Neuronal stem cell (in vitro differentiated cells): ENCODE measurements at regions not wholly inside any gene's neighbourhood (a gene's known extent, or its start where the extent isn't known, plus 50 kb on each side); places are given as distances from the start of the nearest gene placed in this dataset.
"Not testable (repeated sequence)": the region's sequence is repeated elsewhere in the genome, so short reads cannot be mapped to it uniquely, and the experiment has no call there.

Experiments
- DNase-seq: peaks from one replicate; pipeline ENCODE4 v3.0.0-alpha.2; 2013; ENCODE audit warnings: low spot score
- H2AFZ ChIP-seq: one replicate; pipeline ENCODE4 v1.6.1; 2013; ENCODE audit warnings: mild to moderate bottlenecking, low read length, inconsistent platforms
- H2AK5ac ChIP-seq: 2 replicates; pipeline ENCODE4 v1.6.1; 2013; ENCODE audit warnings: low read depth, mild to moderate bottlenecking, inconsistent platforms, low read length, moderate library complexity, mixed read lengths
- H2BK120ac ChIP-seq: 2 replicates; pipeline ENCODE4 v1.6.1; 2013; ENCODE audit warnings: low read depth, mild to moderate bottlenecking, inconsistent platforms, low read length, moderate library complexity, mixed read lengths
- H2BK12ac ChIP-seq: one replicate; pipeline ENCODE4 v1.6.1; 2013; ENCODE audit warnings: low read length, inconsistent platforms
- H2BK15ac ChIP-seq: 2 replicates; pipeline ENCODE4 v1.6.1; 2013; ENCODE audit warnings: mild to moderate bottlenecking, low read length, inconsistent platforms, mixed read lengths
- H2BK5ac ChIP-seq: one replicate; pipeline ENCODE4 v1.6.1; 2013; ENCODE audit warnings: inconsistent platforms, mild to moderate bottlenecking, low read length, moderate library complexity
- H3K14ac ChIP-seq: one replicate; pipeline ENCODE4 v1.6.1; 2013; ENCODE audit warnings: low read length, inconsistent platforms
- H3K18ac ChIP-seq: 2 replicates; pipeline ENCODE4 v1.6.1; 2013; ENCODE audit warnings: low read length, inconsistent platforms
- H3K23ac ChIP-seq: 2 replicates; pipeline ENCODE4 v1.6.1; 2013; ENCODE audit warnings: low read depth, mild to moderate bottlenecking, mixed read lengths, low read length, inconsistent platforms; ENCODE audit not compliant: poor library complexity
- H3K27ac ChIP-seq: replicated peaks from 3 replicates; pipeline ENCODE4 v1.5.1; 2013; ENCODE audit warnings: low read length, inconsistent platforms
- H3K27me3 ChIP-seq, 3 experiments: 2 replicates each; pipeline ENCODE4 v1.6.1; 2013; ENCODE audit warnings: low read length in 3 of 3, mild to moderate bottlenecking in 2 of 3, inconsistent platforms in 1 of 3, low read depth in 1 of 3, mixed read lengths in 1 of 3, moderate library complexity in 1 of 3; ENCODE audit not compliant: control insufficient read depth in 3 of 3, insufficient read depth in 3 of 3
- H3K36me3 ChIP-seq, 2 donors: replicated peaks in 1 of 2; 2 replicates each; pipeline ENCODE4 v1.6.1; 2013; ENCODE audit warnings: low read length in 2 of 2; ENCODE audit not compliant: control insufficient read depth in 2 of 2, insufficient read depth in 2 of 2
- H3K4ac ChIP-seq: 2 replicates; pipeline ENCODE4 v1.6.1; 2013; ENCODE audit warnings: inconsistent platforms, mild to moderate bottlenecking, low read length, moderate library complexity
- H3K4me1 ChIP-seq, 2 donors: 1 replicate in 1 of 2; 2 replicates in 1 of 2; pipeline ENCODE4 v1.6.1; 2013; ENCODE audit warnings: low read length in 2 of 2, low read depth in 1 of 2; ENCODE audit not compliant: control insufficient read depth in 2 of 2, insufficient read depth in 1 of 2
- H3K4me2 ChIP-seq: one replicate; pipeline ENCODE4 v1.6.1; 2013; ENCODE audit warnings: mild to moderate bottlenecking, low read length, inconsistent platforms; ENCODE audit not compliant: insufficient read depth, poor library complexity, severe bottlenecking
- H3K4me3 ChIP-seq, 2 donors: 2 replicates each; pipeline ENCODE4 v1.5.1; 2013; ENCODE audit warnings: low read length in 2 of 2, mild to moderate bottlenecking in 2 of 2, inconsistent platforms in 1 of 2, moderate library complexity in 1 of 2
- H3K79me1 ChIP-seq: one replicate; pipeline ENCODE4 v1.6.1; 2013; ENCODE audit warnings: low read depth, mild to moderate bottlenecking, inconsistent platforms, low read length, moderate library complexity
- H3K9ac ChIP-seq: one replicate; pipeline ENCODE4 v1.6.1; 2013; ENCODE audit warnings: mild to moderate bottlenecking, low read depth, low read length, inconsistent platforms; ENCODE audit not compliant: poor library complexity
- H3K9me3 ChIP-seq, 2 donors: replicated peaks in 1 of 2; 2 replicates each; pipeline versions ENCODE3 to v1.6.1; 2013; ENCODE audit warnings: low read length in 2 of 2, mild to moderate bottlenecking in 2 of 2, inconsistent platforms in 1 of 2, low read depth in 1 of 2, mixed read lengths in 1 of 2, moderate library complexity in 1 of 2; ENCODE audit not compliant: control insufficient read depth in 2 of 2, insufficient read depth in 1 of 2
- H4K8ac ChIP-seq: one replicate; pipeline ENCODE4 v1.6.1; 2013; ENCODE audit warnings: low read depth, mild to moderate bottlenecking, inconsistent platforms, low read length, moderate library complexity
- H4K91ac ChIP-seq: one replicate; pipeline ENCODE4 v1.6.1; 2013; ENCODE audit warnings: low read length, low read depth, mild to moderate bottlenecking, inconsistent platforms; ENCODE audit not compliant: poor library complexity
- WGBS, 2 donors: extraction: QIAGEN DNeasy Blood & Tissue Kit; methylation state at CpG; one replicate each; pipeline ENCODE4 v1.1.7; 2013; ENCODE audit warnings: missing lambda C conversion rate in 2 of 2, mixed read lengths in 1 of 2; ENCODE audit not compliant: insufficient read length in 2 of 2, insufficient replicate concordance in 1 of 2; ENCODE audit errors: extremely low coverage in 2 of 2; 5-methylcytosine and 5-hydroxymethylcytosine counted together

DNA sequence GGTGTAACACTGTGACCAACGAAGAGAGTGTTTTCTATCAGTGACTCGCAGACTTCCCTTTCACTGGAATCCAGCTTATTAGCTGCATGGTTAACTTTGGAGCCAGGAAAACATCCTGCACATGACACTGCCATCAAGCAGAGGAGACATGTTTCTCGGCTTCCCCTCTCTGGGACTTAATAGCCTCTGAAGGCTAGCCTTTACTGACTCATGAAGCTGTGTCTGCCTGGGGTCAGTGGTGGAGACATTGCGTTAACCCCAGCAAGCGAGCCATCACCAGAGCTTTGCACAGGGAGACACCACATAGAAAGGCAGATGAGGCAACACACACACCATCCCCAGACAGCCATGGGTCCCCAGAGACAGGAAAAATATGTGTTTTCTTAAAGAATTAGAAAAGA is 126.9 kb upstream of the PRICKLE1 start:
- H2BK5ac ChIP-seq = no peak overlapping the region
- no peak overlapping the region for H2AK5ac ChIP-seq
- H3K79me1 ChIP-seq = no peaks in the 10 kb centered on the region
- H4K8ac ChIP-seq = no peak overlapping the region
- H2AFZ ChIP-seq = no peak overlapping the region
- no peak overlapping the region for H3K4me3 ChIP-seq
- no peak overlapping the region for H3K23ac ChIP-seq
- no peak overlapping the region for H3K14ac ChIP-seq
- H3K4ac ChIP-seq = no peak overlapping the region
- no peak overlapping the region for H3K4me2 ChIP-seq
- no CpG with 5 or more reads among the region's 5 CpGs for WGBS, 2 donors
- no peak overlapping the region for H2BK15ac ChIP-seq
- no peaks in the 10 kb centered on the region for H3K4me1 ChIP-seq
- DNase-seq = no peak
- H2BK12ac ChIP-seq = no peak overlapping the region
- no peak overlapping the region for H3K18ac ChIP-seq
- H3K27ac ChIP-seq = no peak overlapping the region
- H3K9ac ChIP-seq = no peak overlapping the region
- no peak overlapping the region for H2BK120ac ChIP-seq
- H3K36me3 ChIP-seq = no peaks in the 10 kb centered on the region
- no peaks in the 10 kb centered on the region for H3K9me3 ChIP-seq
- H3K27me3 ChIP-seq = no peaks in the 10 kb centered on the region
- H4K91ac ChIP-seq = no peak overlapping the region

DNA sequence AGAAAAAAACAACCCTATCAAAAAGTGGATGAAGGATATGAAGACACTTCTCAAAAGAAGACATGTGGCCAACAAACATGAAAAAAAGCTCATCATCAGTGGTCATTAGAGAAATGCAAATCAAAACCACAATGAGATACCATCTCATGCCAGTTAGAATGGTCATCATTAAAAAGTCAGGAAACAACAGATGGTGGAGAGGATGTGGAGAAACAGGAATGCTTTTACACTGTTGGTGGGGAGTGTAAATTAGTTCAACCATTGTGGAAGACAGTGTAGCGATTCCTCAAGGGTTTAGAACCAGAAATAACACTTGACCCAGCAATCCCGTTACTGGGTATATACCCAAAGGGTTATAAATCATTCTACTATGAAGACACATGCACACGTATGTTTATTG is 124.0 kb upstream of the PRICKLE1 start:
- H2BK120ac ChIP-seq, H2BK15ac ChIP-seq, H3K9me3 ChIP-seq, H2AFZ ChIP-seq, H3K27ac ChIP-seq, H3K4ac ChIP-seq, H3K9ac ChIP-seq, H3K79me1 ChIP-seq, H3K4me1 ChIP-seq, H3K14ac ChIP-seq, H4K8ac ChIP-seq, H4K91ac ChIP-seq, H2BK5ac ChIP-seq, H3K23ac ChIP-seq, H2AK5ac ChIP-seq, H2BK12ac ChIP-seq, H3K4me3 ChIP-seq, H3K27me3 ChIP-seq, DNase-seq, H3K36me3 ChIP-seq, H3K4me2 ChIP-seq, H3K18ac ChIP-seq: not testable (repeated sequence)
- WGBS, 2 donors = no CpG with 5 or more reads among the region's 3 CpGs

GRCh38 chr12:42708374-42708773 is 118.8 kb upstream of the PRICKLE1 start:
- not testable (repeated sequence) for H3K4me2 ChIP-seq, H3K23ac ChIP-seq, H3K9ac ChIP-seq, H3K4ac ChIP-seq, H3K27me3 ChIP-seq, H3K18ac ChIP-seq, H2BK15ac ChIP-seq, H2BK5ac ChIP-seq, H3K36me3 ChIP-seq, H2BK120ac ChIP-seq, H3K4me3 ChIP-seq, H3K79me1 ChIP-seq, H3K4me1 ChIP-seq, H3K9me3 ChIP-seq, H3K27ac ChIP-seq, H4K8ac ChIP-seq, H2BK12ac ChIP-seq, H3K14ac ChIP-seq, H4K91ac ChIP-seq, H2AK5ac ChIP-seq
- WGBS, 2 donors = no CpG with 5 or more reads among the region's 6 CpGs
- peak; percentile 8 for DNase-seq
- peak overlapping the region; percentile 66 for H2AFZ ChIP-seq

- no peak overlapping the region for H2BK15ac ChIP-seq
- no peak for DNase-seq
- H3K27ac ChIP-seq = no peak overlapping the region
- H2AK5ac ChIP-seq = no peak overlapping the region
- H3K4me3 ChIP-seq = no peak overlapping the region
- no peak overlapping the region for H3K9ac ChIP-seq
- H3K27me3 ChIP-seq = no peaks in the 10 kb centered on the region
- H3K4ac ChIP-seq = no peak overlapping the region
- H4K91ac ChIP-seq = no peak overlapping the region
- no peaks in the 10 kb centered on the region for H3K9me3 ChIP-seq
- no CpG with 5 or more reads among the region's 11 CpGs for WGBS, 2 donors
- no peak overlapping the region for H2BK5ac ChIP-seq
- H2BK12ac ChIP-seq = no peak overlapping the region
- no peak overlapping the region for H4K8ac ChIP-seq
- H3K23ac ChIP-seq = no peak overlapping the region
- no peaks in the 10 kb centered on the region for H3K79me1 ChIP-seq
- peak overlapping the region; percentile 11 for H3K18ac ChIP-seq
- H3K4me2 ChIP-seq = no peak overlapping the region
- H2BK120ac ChIP-seq = no peak overlapping the region
- H3K36me3 ChIP-seq = no peaks in the 10 kb centered on the region
- H3K14ac ChIP-seq = no peak overlapping the region
- H2AFZ ChIP-seq = peak overlapping the region; percentile 66
- H3K4me1 ChIP-seq = peaks cover 8% of the 10 kb centered on the region in 2 donors
These were observed 118.0 kb upstream of the PRICKLE1 start for GRCh38 chr12:42707312-42708226.
